Testis (tissue), 2 donors: ENCODE measurements at regions not wholly inside any gene's neighbourhood (a gene's known extent, or its start where the extent isn't known, plus 50 kb on each side); places are given as distances from the start of the nearest gene placed in this dataset.

Experiments used
- DNase-seq: peaks from one replicate; pipeline ENCODE4 v3.0.0-alpha.2; 2019
- H3K27ac ChIP-seq, 2 donors: fragments of 200-600 bp; sonication (generic); one replicate each; pipeline ENCODE4 v1.5.1; 2019
- H3K27me3 ChIP-seq: fragments of 200-600 bp; sonication (generic); one replicate; pipeline ENCODE4 v1.5.1; 2019
- H3K36me3 ChIP-seq: fragments of 200-600 bp; sonication (generic); one replicate; pipeline ENCODE4 v1.5.1; 2017; ENCODE audit warnings: low read depth; ENCODE audit errors: missing control alignments
- H3K4me1 ChIP-seq: fragments of 200-600 bp; sonication (generic); one replicate; pipeline ENCODE4 v1.5.1; 2019
- H3K4me3 ChIP-seq, 2 donors: fragments of 200-600 bp; sonication (generic); one replicate each; pipeline ENCODE4 v1.5.1; 2017 to 2019
- H3K9me3 ChIP-seq: fragments of 200-600 bp; sonication (generic); one replicate; pipeline ENCODE4 v1.5.1; 2017
- CTCF ChIP-seq, 3 experiments: fragments of 450-650 bp in 2 of 3; fragments of 200-600 bp in 1 of 3; sonication (generic) in 1 of 3; IDR thresholded peaks; one replicate each; pipeline ENCODE4 v1.5.1; 2016 to 2019; ENCODE audit warnings: antibody characterized with exemption in 3 of 3, mild to moderate bottlenecking in 2 of 3, moderate library complexity in 1 of 3
- POLR2A ChIP-seq: fragments of 450-650 bp; IDR thresholded peaks from one replicate; pipeline ENCODE4 v1.6.1; 2017; ENCODE audit warnings: antibody characterized with exemption, mild to moderate bottlenecking, moderate library complexity
- WGBS, 2 donors: methylation state at CpG; one replicate each; pipeline ENCODE4 v1.1.5; 2018; 5-methylcytosine and 5-hydroxymethylcytosine counted together
- intact Hi-C: fragments of 100-400 bp; cut with DNase I; formaldehyde crosslinking; loops from one replicate; pipeline ENCODE4 v1.15.1; 2023; ENCODE audit warnings: low total_unique reads

- TF ChIP-seq POLR2A (no peak), CTCF (IDR thresholded peaks at IDR 0.05) (no peak)
- Histone ChIP-seq H3K4me1 (no peaks in the 10 kb centered on the region), H3K27me3 (no peaks in the 10 kb centered on the region), H3K36me3 (no peaks in the 10 kb centered on the region), H3K4me3 (no peak overlapping the region), H3K9me3 (no peaks in the 10 kb centered on the region), H3K27ac (no peak overlapping the region)
- no peak for DNase-seq
- 79 to 81% methylated on average over 2 of the region's 2 CpGs for WGBS, 2 donors
- intact Hi-C loops: no loop called here
These were observed 187.1 kb downstream of the BMP7 start for GRCh38 chr20:57079031-57080005.

GRCh38 chr20:57080796-57081195 is 185.6 kb downstream of the BMP7 start:
- Histone ChIP-seq H3K4me3 (no peak overlapping the region), H3K4me1 (no peaks in the 10 kb centered on the region), H3K27me3 (no peaks in the 10 kb centered on the region), H3K27ac (no peak overlapping the region), H3K36me3 (no peaks in the 10 kb centered on the region), H3K9me3 (no peaks in the 10 kb centered on the region)
- intact Hi-C loops: no loop called here
- DNase-seq: peak; percentile 26
- TF ChIP-seq CTCF (IDR thresholded peaks at IDR 0.05) (no peak), POLR2A (no peak)

GRCh38 chr20:57082357-57082945 is 184.0 kb downstream of the BMP7 start:
- intact Hi-C loops: no loop called here
- 70 to 74% methylated on average over 13 of the region's 13 CpGs for WGBS, 2 donors

GRCh38 chr20:57083072-57083471 is 183.4 kb downstream of the BMP7 start:
- 70 to 84% methylated on average over 5 to 9 of the region's 9 CpGs for WGBS, 2 donors
- no peak for DNase-seq
- TF ChIP-seq CTCF (IDR thresholded peaks at IDR 0.05) (no peak), POLR2A (no peak)
- H3K4me1 ChIP-seq: no peaks in the 10 kb centered on the region
- H3K4me3 ChIP-seq: no peak overlapping the region
- H3K27me3 ChIP-seq: no peaks in the 10 kb centered on the region
- H3K9me3 ChIP-seq: no peaks in the 10 kb centered on the region
- intact Hi-C loops: no loop called here
- no peak overlapping the region for H3K27ac ChIP-seq
- no peaks in the 10 kb centered on the region for H3K36me3 ChIP-seq

More at GRCh38 chr20:57082357-57082945, 184.0 kb downstream of the BMP7 start:
- Histone ChIP-seq H3K36me3 (no peaks in the 10 kb centered on the region), H3K4me1 (no peaks in the 10 kb centered on the region), H3K4me3 (no peak overlapping the region), H3K27me3 (no peaks in the 10 kb centered on the region), H3K9me3 (no peaks in the 10 kb centered on the region), H3K27ac (no peak overlapping the region)
- DNase-seq: no peak
- TF ChIP-seq CTCF (IDR thresholded peaks at IDR 0.05) (no peak), POLR2A (no peak)
